Keratinocyte (primary cell): ENCODE measurements at regions not wholly inside any gene's neighbourhood (a gene's known extent, or its start where the extent isn't known, plus 50 kb on each side); places are given as distances from the start of the nearest gene placed in this dataset.

Experiments
- DNase-seq: peaks from one replicate; pipeline ENCODE4 v3.0.0-alpha.2; 2011; ENCODE audit warnings: low read depth, missing footprints, low spot score
- FAIRE-seq: peaks from 2 replicates; lab custom pipeline; 2011; peaks lifted over from hg19 to GRCh38; lab: Jason Lieb, UNC
- H2AFZ ChIP-seq: 2 replicates; pipeline ENCODE4 v1.6.0; 2012; ENCODE audit warnings: low read length, control low read depth, inconsistent platforms; ENCODE audit not compliant: control insufficient read depth
- H3K27ac ChIP-seq: 2 replicates; pipeline ENCODE4 v1.5.1; 2011; ENCODE audit warnings: low read length; ENCODE audit not compliant: control insufficient read depth, insufficient read depth
- H3K27me3 ChIP-seq: 3 replicates; pipeline ENCODE4 v1.6.0; 2011; ENCODE audit warnings: low read length; ENCODE audit not compliant: control insufficient read depth, insufficient read depth; ENCODE audit errors: extremely low read depth
- H3K36me3 ChIP-seq, 2 experiments: 2 replicates in 1 of 2; 3 replicates in 1 of 2; pipeline ENCODE4 v1.5.1; 2011; ENCODE audit warnings: low read length in 2 of 2, mild to moderate bottlenecking in 1 of 2; ENCODE audit not compliant: control insufficient read depth in 2 of 2, insufficient read depth in 2 of 2; ENCODE audit errors: extremely low read depth in 1 of 2
- H3K4me1 ChIP-seq: 3 replicates; pipeline ENCODE4 v1.5.1; 2011; ENCODE audit warnings: low read length; ENCODE audit not compliant: control insufficient read depth, insufficient read depth; ENCODE audit errors: extremely low read depth
- H3K4me2 ChIP-seq: 3 replicates; pipeline ENCODE4 v1.6.0; 2011; ENCODE audit warnings: low read depth, low read length; ENCODE audit not compliant: control insufficient read depth, insufficient read depth; ENCODE audit errors: extremely low read depth
- H3K4me3 ChIP-seq, 3 experiments: fragments of 200-600 bp in 1 of 3; sonication (generic) in 1 of 3; 2 replicates in 2 of 3; 3 replicates in 1 of 3; pipeline ENCODE4 v1.5.1; 2011 to 2016; ENCODE audit warnings: low read length in 3 of 3, mild to moderate bottlenecking in 3 of 3, control low read depth in 2 of 3, inconsistent platforms in 1 of 3, low read depth in 1 of 3, mixed read lengths in 1 of 3, mixed run types in 1 of 3, moderate library complexity in 1 of 3; ENCODE audit not compliant: control insufficient read depth in 2 of 3, insufficient read depth in 2 of 3; ENCODE audit errors: extremely low read depth in 1 of 3
- H3K79me2 ChIP-seq: 2 replicates; pipeline ENCODE4 v1.6.0; 2012; ENCODE audit warnings: low read length; ENCODE audit not compliant: control insufficient read depth, insufficient read depth
- H3K9ac ChIP-seq: 3 replicates; pipeline ENCODE4 v1.6.0; 2011; ENCODE audit warnings: low read length; ENCODE audit not compliant: control insufficient read depth, insufficient read depth; ENCODE audit errors: extremely low read depth
- H3K9me1 ChIP-seq: 3 replicates; pipeline ENCODE4 v1.6.0; 2011; ENCODE audit warnings: low read length; ENCODE audit not compliant: control insufficient read depth, insufficient read depth; ENCODE audit errors: extremely low read depth
- H3K9me3 ChIP-seq: 2 replicates; pipeline ENCODE4 v1.5.1; 2012; ENCODE audit warnings: low read depth, low read length; ENCODE audit not compliant: control insufficient read depth
- H4K20me1 ChIP-seq: 3 replicates; pipeline ENCODE4 v1.6.0; 2011; ENCODE audit warnings: low read length; ENCODE audit not compliant: control insufficient read depth, insufficient read depth; ENCODE audit errors: extremely low read depth
- EZH2 ChIP-seq: IDR thresholded peaks from one replicate; pipeline ENCODE4 v1.6.1; 2012; ENCODE audit warnings: inconsistent platforms, mild to moderate bottlenecking, low read length, moderate library complexity
- dilution Hi-C: fragments of 300-500 bp; cut with MboI; formaldehyde crosslinking; loops from one replicate; pipeline ENCODE4 v1.7.0; 2020; ENCODE audit warnings: low sequenced_read_pairs; ENCODE audit not compliant: extremely low pct_ligation_motif_present
- TF ChIP-seq, protein P1 (sequence below), 3 experiments: IDR thresholded peaks in 1 of 3; conservative IDR thresholded peaks in 1 of 3; optimal IDR thresholded peaks in 1 of 3; 2 replicates in 2 of 3; 3 replicates in 1 of 3; pipeline versions ENCODE3 to v1.5.1; 2011; ENCODE audit warnings: low read length in 3 of 3, mild to moderate bottlenecking in 3 of 3, moderate library complexity in 2 of 3, control low read depth in 1 of 3, inconsistent platforms in 1 of 3; ENCODE audit not compliant: insufficient read depth in 2 of 3; ENCODE audit errors: extremely low read depth in 1 of 3

DNA sequence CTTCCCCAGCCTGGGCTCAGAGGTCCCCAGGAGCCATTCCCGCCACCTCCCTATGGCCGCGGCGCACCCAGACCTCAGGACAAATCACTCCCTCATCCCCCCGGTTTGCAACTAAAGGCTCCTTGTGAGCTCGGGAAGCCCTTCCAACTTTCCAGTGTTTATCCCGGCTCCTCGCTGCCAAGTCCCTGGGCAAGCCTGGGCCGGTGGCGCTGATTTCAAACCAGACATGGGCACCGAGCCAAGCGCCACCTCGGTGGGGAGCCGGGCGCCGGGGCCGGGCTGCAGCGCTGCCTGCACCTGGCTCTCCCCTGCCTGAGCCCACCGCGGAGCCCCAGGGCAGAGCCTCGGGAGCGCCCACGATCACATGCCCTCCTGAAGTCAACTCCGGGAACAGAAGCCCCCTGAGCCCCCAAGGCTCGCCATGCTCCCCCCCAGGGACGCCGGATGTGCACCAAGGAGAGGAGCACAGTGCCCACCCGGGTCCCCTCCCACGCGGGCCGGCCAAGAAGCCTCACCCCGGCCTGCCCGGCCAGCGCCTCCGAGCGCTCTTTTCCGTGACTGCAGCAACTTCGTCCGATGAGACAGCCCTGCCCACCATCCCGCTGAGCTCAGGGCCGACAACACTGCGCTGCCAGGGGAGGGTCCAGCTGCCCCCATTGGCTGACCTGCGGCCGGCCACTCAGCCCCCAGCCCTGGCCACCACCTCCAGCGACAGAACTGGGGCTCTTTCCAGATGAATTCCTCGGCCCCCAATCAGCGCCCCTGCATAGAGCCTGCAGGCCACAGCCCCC, 50.0 kb downstream of the NCOR2 start:
- FAIRE-seq, result peak; percentile 75
- TF ChIP-seq EZH2, result no peak
- TF ChIP-seq, protein P1, sequence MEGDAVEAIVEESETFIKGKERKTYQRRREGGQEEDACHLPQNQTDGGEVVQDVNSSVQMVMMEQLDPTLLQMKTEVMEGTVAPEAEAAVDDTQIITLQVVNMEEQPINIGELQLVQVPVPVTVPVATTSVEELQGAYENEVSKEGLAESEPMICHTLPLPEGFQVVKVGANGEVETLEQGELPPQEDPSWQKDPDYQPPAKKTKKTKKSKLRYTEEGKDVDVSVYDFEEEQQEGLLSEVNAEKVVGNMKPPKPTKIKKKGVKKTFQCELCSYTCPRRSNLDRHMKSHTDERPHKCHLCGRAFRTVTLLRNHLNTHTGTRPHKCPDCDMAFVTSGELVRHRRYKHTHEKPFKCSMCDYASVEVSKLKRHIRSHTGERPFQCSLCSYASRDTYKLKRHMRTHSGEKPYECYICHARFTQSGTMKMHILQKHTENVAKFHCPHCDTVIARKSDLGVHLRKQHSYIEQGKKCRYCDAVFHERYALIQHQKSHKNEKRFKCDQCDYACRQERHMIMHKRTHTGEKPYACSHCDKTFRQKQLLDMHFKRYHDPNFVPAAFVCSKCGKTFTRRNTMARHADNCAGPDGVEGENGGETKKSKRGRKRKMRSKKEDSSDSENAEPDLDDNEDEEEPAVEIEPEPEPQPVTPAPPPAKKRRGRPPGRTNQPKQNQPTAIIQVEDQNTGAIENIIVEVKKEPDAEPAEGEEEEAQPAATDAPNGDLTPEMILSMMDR (optimal IDR thresholded peaks at IDR 0.05 in 1 of 3, IDR thresholded peaks at IDR 0.05 in 1 of 3, conservative IDR thresholded peaks at IDR 0.05 in 1 of 3; ENCODE audit: extremely low read depth in 1 of 3, insufficient read depth in 2 of 3, low read length in 3 of 3), result no peak
- peaks cover 63% of the 10 kb centered on the region for H3K4me1 ChIP-seq
- no peak for DNase-seq
- H3K9ac ChIP-seq, result peak overlapping the region; percentile 94
- dilution Hi-C loops, result no loop called here
- H3K9me1 ChIP-seq, result peaks cover 11% of the 10 kb centered on the region
- peaks cover 59% of the 10 kb centered on the region for H3K79me2 ChIP-seq
- H2AFZ ChIP-seq, result no peak overlapping the region
- no peaks in the 10 kb centered on the region for H3K9me3 ChIP-seq
- H3K36me3 ChIP-seq, result peaks cover 0 to 10% of the 10 kb centered on the region in 2 experiments
- peak overlapping the region; percentile 62 to 78 (median 75) for H3K4me3 ChIP-seq
- peak overlapping the region; percentile 97 for H3K4me2 ChIP-seq
- H3K27me3 ChIP-seq, result no peaks in the 10 kb centered on the region
- H4K20me1 ChIP-seq, result peaks cover 12% of the 10 kb centered on the region
- H3K27ac ChIP-seq, result peak overlapping the region; percentile 97

DNA sequence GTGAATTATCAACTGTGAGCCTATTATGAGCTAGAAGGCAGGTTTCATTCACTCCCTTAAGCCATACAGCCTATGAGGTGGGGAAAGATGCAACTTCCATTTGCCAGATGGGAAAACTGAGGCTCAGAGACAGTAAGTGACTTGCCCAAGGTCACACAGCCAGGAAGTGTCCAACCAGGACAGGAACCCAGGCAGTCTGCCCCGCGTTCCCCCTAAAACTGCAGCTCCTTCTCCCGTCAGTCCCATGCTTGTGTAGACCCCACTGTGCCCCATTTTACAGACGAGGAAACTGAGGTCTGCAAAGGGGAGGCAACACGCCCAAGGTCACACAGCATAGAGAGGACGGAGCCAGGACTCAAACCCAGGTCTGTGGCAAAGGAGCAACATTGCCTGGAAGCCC, 50.6 kb downstream of the NCOR2 start:
- Histone ChIP-seq H3K79me2 (peaks cover 63% of the 10 kb centered on the region), H3K27me3 (no peaks in the 10 kb centered on the region), H3K9me1 (peaks cover 11% of the 10 kb centered on the region), H2AFZ (no peak overlapping the region), H3K4me3 (peak overlapping the region; percentile 62 to 78 (median 75)), H3K4me1 (peaks cover 66% of the 10 kb centered on the region), H3K9me3 (no peaks in the 10 kb centered on the region), H3K4me2 (peak overlapping the region; percentile 97), H4K20me1 (peaks cover 16% of the 10 kb centered on the region), H3K9ac (peak overlapping the region; percentile 94), H3K36me3 (peaks cover 0 to 10% of the 10 kb centered on the region in 2 experiments), H3K27ac (peak overlapping the region; percentile 97)
- TF ChIP-seq, protein P1 (optimal IDR thresholded peaks at IDR 0.05 in 1 of 3, IDR thresholded peaks at IDR 0.05 in 1 of 3, conservative IDR thresholded peaks at IDR 0.05 in 1 of 3; ENCODE audit: extremely low read depth in 1 of 3, insufficient read depth in 2 of 3, low read length in 3 of 3), result no peak
- DNase-seq (no peak), FAIRE-seq (no peak)
- dilution Hi-C loops, result no loop called here
